WTC11 (cell line): ENCODE measurements at regions not wholly inside any gene's neighbourhood (a gene's known extent, or its start where the extent isn't known, plus 50 kb on each side); places are given as distances from the start of the nearest gene placed in this dataset.

Experiments used
- ATAC-seq: fragments of 200-7000 bp; cut with Tn5 transposase; 2 replicates; pipeline ENCODE4 v1.10.0; 2021; ENCODE audit warnings: mild to moderate bottlenecking, moderate library complexity
- CTCF ChIA-PET: fragments of 300-600 bp; sonication (Branson Sonifier 250); formaldehyde crosslinking; loops from one replicate; lab custom pipeline; 2021; ENCODE audit warnings: antibody characterized with exemption; lab: Charles Lee
- POLR2A ChIA-PET: fragments of 350-600 bp; sonication (Branson Sonifier 250); formaldehyde crosslinking; loops from one replicate; lab custom pipeline; 2021; ENCODE audit warnings: antibody characterized with exemption; lab: Charles Lee
- DNase-seq: peaks from one replicate; pipeline ENCODE4 v3.0.0; 2021; ENCODE audit warnings: low spot score
- H3K27ac Mint-ChIP-seq: 2 replicates; pipeline ENCODE4 v1.8.0; 2021; ENCODE audit warnings: mixed read lengths
- H3K27me3 Mint-ChIP-seq: 2 replicates; pipeline ENCODE4 v1.8.0; 2021; ENCODE audit warnings: low read depth, mild to moderate bottlenecking, moderate library complexity, mixed read lengths
- H3K36me3 Mint-ChIP-seq: 2 replicates; pipeline ENCODE4 v1.8.0; 2021; ENCODE audit warnings: mixed read lengths
- H3K4me1 Mint-ChIP-seq: 2 replicates; pipeline ENCODE4 v1.8.0; 2022; ENCODE audit warnings: mixed read lengths
- H3K4me3 Mint-ChIP-seq: 2 replicates; pipeline ENCODE4 v1.8.0; 2021; ENCODE audit warnings: mild to moderate bottlenecking, moderate library complexity, mixed read lengths
- H3K9me3 Mint-ChIP-seq: 2 replicates; pipeline ENCODE4 v1.8.0; 2021; ENCODE audit warnings: mixed read lengths
- ARID4B ChIP-seq: sonication (generic); formaldehyde crosslinking; IDR thresholded peaks from 2 replicates; pipeline ENCODE4 v1.8.0; 2023; ENCODE audit warnings: missing genetic modification reagents, mild to moderate bottlenecking, borderline replicate concordance
- ATF2 ChIP-seq: sonication (generic); formaldehyde crosslinking; IDR thresholded peaks from 2 replicates; pipeline ENCODE4 v1.8.1; 2022; ENCODE audit warnings: low read depth, missing genetic modification reagents, borderline replicate concordance
- CREB1 ChIP-seq: sonication (generic); formaldehyde crosslinking; IDR thresholded peaks from 2 replicates; pipeline ENCODE4 v1.8.0; 2023; ENCODE audit warnings: mild to moderate bottlenecking, missing genetic modification reagents
- CREM ChIP-seq: sonication (generic); formaldehyde crosslinking; IDR thresholded peaks from 2 replicates; pipeline ENCODE4 v1.8.1; 2022; ENCODE audit warnings: mild to moderate bottlenecking, missing genetic modification reagents, moderate library complexity
- CTCF ChIP-seq: fragments of 200-600 bp; IDR thresholded peaks from 2 replicates; pipeline ENCODE4 v1.8.0; 2022; ENCODE audit warnings: antibody characterized with exemption
- EMX1 ChIP-seq: fragments of 250-450 bp; sonication (Bioruptor Pico); IDR thresholded peaks from 2 replicates; pipeline ENCODE4 v1.8.0; 2021; ENCODE audit warnings: mild to moderate bottlenecking
- HMGA2 ChIP-seq: fragments of 250-450 bp; sonication (Bioruptor Pico); IDR thresholded peaks from 2 replicates; pipeline ENCODE4 v1.4.0; 2021; ENCODE audit warnings: mild to moderate bottlenecking, moderate library complexity
- JAZF1 ChIP-seq: fragments of 250-450 bp; sonication (Bioruptor Pico); IDR thresholded peaks from 2 replicates; pipeline ENCODE4 v1.9.0; 2021; ENCODE audit warnings: moderate library complexity, mild to moderate bottlenecking, inconsistent platforms
- MAX ChIP-seq: sonication (generic); formaldehyde crosslinking; IDR thresholded peaks from 2 replicates; pipeline ENCODE4 v1.8.0; 2022; ENCODE audit warnings: mild to moderate bottlenecking, missing genetic modification reagents
- NFE2L1 ChIP-seq: sonication (generic); formaldehyde crosslinking; IDR thresholded peaks from 2 replicates; pipeline ENCODE4 v1.8.1; 2023; ENCODE audit warnings: missing genetic modification reagents
- NFYB ChIP-seq: sonication (generic); formaldehyde crosslinking; conservative IDR thresholded peaks from 2 replicates; pipeline ENCODE4 v1.8.0; 2022; ENCODE audit warnings: low read depth, missing genetic modification reagents
- NR1H2 ChIP-seq: sonication (generic); formaldehyde crosslinking; IDR thresholded peaks from 2 replicates; pipeline ENCODE4 v1.9.0; 2021; ENCODE audit warnings: mild to moderate bottlenecking, moderate library complexity, missing genetic modification reagents
- RORB ChIP-seq: fragments of 250-450 bp; sonication (Bioruptor Pico); IDR thresholded peaks from 2 replicates; pipeline ENCODE4 v1.9.0; 2021; ENCODE audit warnings: mild to moderate bottlenecking
- TP53 ChIP-seq: sonication (generic); formaldehyde crosslinking; IDR thresholded peaks from 2 replicates; pipeline ENCODE4 v1.8.1; 2023; ENCODE audit warnings: mild to moderate bottlenecking, missing genetic modification reagents
- ZNF121 ChIP-seq: sonication (generic); formaldehyde crosslinking; IDR thresholded peaks from 2 replicates; pipeline ENCODE4 v1.8.0; 2023; ENCODE audit warnings: missing genetic modification reagents
- ZNF396 ChIP-seq: fragments of 250-450 bp; sonication (Bioruptor Pico); IDR thresholded peaks from 2 replicates; pipeline ENCODE4 v1.8.0; 2021; ENCODE audit warnings: mild to moderate bottlenecking, moderate library complexity, borderline replicate concordance
- TF ChIP-seq, protein P1 (sequence below): sonication (generic); formaldehyde crosslinking; IDR thresholded peaks from 2 replicates; pipeline ENCODE4 v1.8.1; 2023; ENCODE audit warnings: mild to moderate bottlenecking, missing genetic modification reagents

DNA sequence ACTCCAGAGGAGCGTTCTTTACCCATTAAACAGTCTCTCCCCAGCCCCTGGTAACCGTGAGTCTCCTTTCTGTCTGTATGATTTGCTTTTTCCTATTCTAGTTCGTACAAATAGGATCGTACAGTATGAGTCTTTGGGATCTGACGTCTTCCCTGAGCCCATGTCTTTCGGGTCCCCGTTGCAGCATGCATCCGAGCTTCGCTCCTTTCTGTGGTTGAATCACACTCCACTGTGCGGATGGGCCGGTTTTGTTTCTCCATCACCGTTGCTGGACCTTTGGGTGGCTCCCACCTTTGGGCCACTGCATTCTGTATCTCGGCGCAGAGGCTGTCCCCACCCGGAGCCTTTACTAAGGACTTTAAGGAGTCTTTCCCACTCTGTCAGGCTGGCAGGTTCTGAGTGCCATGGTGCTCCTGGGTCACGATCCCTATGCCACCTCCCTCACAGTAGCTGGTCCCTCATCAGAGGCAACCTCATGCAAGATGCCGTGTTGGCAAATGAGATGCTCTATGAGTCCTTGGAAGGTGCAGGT, 145.7 kb upstream of the COL5A1 start:
- peaks cover 6% of the 10 kb centered on the region for H3K27me3 Mint-ChIP-seq
- no peaks in the 10 kb centered on the region for H3K9me3 Mint-ChIP-seq
- CTCF ChIA-PET = no interaction called here
- DNase-seq (no peak), ATAC-seq (no peak)
- H3K27ac Mint-ChIP-seq = no peak overlapping the region
- peaks cover 4% of the 10 kb centered on the region for H3K4me1 Mint-ChIP-seq
- POLR2A ChIA-PET = no interaction called here
- no peaks in the 10 kb centered on the region for H3K36me3 Mint-ChIP-seq
- no peak for TF ChIP-seq ARID4B (CRISPR knock-in tag)
- no peak for TF ChIP-seq JAZF1 (CRISPR knock-in tag)
- TF ChIP-seq RORB (CRISPR knock-in tag) = no peak
- no peak for TF ChIP-seq EMX1
- no peak for TF ChIP-seq CREB1 (CRISPR knock-in tag)
- no peak for TF ChIP-seq ATF2 (CRISPR knock-in tag)
- TF ChIP-seq ZNF121 (CRISPR knock-in tag) = no peak
- TF ChIP-seq NR1H2 (CRISPR knock-in tag) = no peak
- TF ChIP-seq CREM = no peak
- no peak for TF ChIP-seq NFE2L1 (CRISPR knock-in tag)
- no peak for TF ChIP-seq MAX
- no peak for TF ChIP-seq NFYB (CRISPR knock-in tag)
- TF ChIP-seq, protein P1, sequence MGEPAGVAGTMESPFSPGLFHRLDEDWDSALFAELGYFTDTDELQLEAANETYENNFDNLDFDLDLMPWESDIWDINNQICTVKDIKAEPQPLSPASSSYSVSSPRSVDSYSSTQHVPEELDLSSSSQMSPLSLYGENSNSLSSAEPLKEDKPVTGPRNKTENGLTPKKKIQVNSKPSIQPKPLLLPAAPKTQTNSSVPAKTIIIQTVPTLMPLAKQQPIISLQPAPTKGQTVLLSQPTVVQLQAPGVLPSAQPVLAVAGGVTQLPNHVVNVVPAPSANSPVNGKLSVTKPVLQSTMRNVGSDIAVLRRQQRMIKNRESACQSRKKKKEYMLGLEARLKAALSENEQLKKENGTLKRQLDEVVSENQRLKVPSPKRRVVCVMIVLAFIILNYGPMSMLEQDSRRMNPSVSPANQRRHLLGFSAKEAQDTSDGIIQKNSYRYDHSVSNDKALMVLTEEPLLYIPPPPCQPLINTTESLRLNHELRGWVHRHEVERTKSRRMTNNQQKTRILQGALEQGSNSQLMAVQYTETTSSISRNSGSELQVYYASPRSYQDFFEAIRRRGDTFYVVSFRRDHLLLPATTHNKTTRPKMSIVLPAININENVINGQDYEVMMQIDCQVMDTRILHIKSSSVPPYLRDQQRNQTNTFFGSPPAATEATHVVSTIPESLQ (CRISPR knock-in tag) = no peak
- no peak for TF ChIP-seq TP53 (CRISPR knock-in tag)
- TF ChIP-seq HMGA2 = no peak
- TF ChIP-seq ZNF396 = no peak
- no peak for TF ChIP-seq CTCF
- H3K4me3 Mint-ChIP-seq = no peak overlapping the region
